ENCODE measurements at regions not wholly inside any gene's neighbourhood (a gene's known extent, or its start where the extent isn't known, plus 50 kb on each side); places are given as distances from the start of the nearest gene placed in this dataset.

DNA sequence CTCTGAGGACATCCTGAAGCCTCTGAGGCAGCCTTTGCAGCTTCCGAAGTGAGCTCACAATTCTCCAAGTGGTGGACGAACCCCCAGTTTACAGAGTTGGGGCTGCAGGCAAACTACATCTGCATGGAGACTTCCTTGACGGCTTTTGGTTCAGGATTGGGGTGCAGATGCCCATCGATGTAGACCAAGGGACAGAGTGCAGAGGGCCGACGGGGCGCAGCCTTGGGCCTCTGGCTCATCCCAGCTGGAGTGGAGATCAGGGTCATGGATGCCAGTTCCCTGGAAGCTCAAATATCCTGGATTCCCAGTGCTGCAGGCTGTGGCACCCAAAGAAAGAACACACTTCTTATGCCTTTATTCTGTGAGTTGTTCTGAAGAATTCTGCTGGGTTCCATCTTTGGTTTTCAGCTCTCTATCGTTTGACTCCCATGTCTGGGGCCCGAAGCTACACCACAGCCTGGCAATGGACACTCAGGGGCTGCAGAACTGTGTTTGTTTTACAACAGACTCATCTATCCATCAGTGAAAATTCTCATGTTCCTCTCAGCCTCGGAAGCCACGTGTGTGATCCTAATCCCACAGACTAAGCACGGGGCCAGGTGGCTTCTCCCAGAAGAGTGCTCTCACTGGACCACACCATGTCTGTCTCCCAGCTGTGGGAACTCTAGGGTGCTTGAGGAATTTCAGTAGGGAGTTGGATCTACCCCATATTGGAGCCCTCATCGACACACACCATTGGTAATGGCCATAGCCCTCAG, 414.1 kb upstream of the MYT1L start:
- Histone ChIP-seq H3K4me3 (no peak overlapping the region), H3K4me1 (peaks cover 0 to 16% (median 11%) of the 10 kb centered on the region in 4 donors), H3K27ac (replicated peaks in 1 of 4) (no peak overlapping the region), H3K27me3 (no peaks in the 10 kb centered on the region), H3K36me3 (no peaks in the 10 kb centered on the region), H3K9me3 (no peaks in the 10 kb centered on the region)
- 92% methylated on average over 11 of the region's 13 CpGs for WGBS
- intact Hi-C loops (cut with DNase I): no loop called here
- TF ChIP-seq, protein P1, sequence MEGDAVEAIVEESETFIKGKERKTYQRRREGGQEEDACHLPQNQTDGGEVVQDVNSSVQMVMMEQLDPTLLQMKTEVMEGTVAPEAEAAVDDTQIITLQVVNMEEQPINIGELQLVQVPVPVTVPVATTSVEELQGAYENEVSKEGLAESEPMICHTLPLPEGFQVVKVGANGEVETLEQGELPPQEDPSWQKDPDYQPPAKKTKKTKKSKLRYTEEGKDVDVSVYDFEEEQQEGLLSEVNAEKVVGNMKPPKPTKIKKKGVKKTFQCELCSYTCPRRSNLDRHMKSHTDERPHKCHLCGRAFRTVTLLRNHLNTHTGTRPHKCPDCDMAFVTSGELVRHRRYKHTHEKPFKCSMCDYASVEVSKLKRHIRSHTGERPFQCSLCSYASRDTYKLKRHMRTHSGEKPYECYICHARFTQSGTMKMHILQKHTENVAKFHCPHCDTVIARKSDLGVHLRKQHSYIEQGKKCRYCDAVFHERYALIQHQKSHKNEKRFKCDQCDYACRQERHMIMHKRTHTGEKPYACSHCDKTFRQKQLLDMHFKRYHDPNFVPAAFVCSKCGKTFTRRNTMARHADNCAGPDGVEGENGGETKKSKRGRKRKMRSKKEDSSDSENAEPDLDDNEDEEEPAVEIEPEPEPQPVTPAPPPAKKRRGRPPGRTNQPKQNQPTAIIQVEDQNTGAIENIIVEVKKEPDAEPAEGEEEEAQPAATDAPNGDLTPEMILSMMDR (IDR thresholded peaks at IDR 0.05): no peak
- TF ChIP-seq POLR2AphosphoS5 (IDR thresholded peaks at IDR 0.05) (no peak), EP300 (IDR thresholded peaks at IDR 0.05) (no peak), POLR2A (IDR thresholded peaks at IDR 0.05; ENCODE audit: low read depth) (no peak)
- DNase-seq (ENCODE audit: extremely low spot score): no peak

DNA sequence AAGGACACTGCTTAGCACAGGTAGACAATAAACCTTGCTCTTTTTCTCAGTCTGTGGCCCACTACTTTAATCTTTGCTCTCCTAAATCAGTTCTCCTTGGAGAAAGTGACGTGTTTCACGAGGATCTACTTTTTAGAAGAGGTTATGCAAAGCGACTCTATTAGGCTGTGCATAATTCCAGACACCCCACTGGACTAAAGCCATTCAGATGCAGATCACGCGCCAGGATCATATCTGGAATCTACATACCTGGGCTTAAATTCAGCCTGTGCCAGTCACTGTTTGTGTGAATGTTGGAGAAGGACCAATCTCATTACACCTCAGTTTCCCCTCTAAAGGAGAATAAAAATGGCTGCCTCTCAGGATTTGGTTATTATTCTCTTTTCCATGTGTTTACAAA, 413.0 kb upstream of the MYT1L start:
- Histone ChIP-seq H3K4me3 (no peak overlapping the region), H3K27me3 (no peaks in the 10 kb centered on the region), H3K9me3 (no peaks in the 10 kb centered on the region), H3K27ac (replicated peaks in 1 of 4) (no peak overlapping the region), H3K4me1 (peaks cover 0 to 16% (median 11%) of the 10 kb centered on the region in 4 donors), H3K36me3 (no peaks in the 10 kb centered on the region)
- WGBS: 62% methylated on average over 5 of the region's 5 CpGs
- intact Hi-C loops (cut with DNase I): no loop called here
- no peak for DNase-seq (ENCODE audit: extremely low spot score)
- TF ChIP-seq POLR2A (IDR thresholded peaks at IDR 0.05; ENCODE audit: low read depth) (no peak), POLR2AphosphoS5 (IDR thresholded peaks at IDR 0.05) (no peak), EP300 (IDR thresholded peaks at IDR 0.05) (no peak)
- TF ChIP-seq, protein P1 (IDR thresholded peaks at IDR 0.05): no peak

DNA sequence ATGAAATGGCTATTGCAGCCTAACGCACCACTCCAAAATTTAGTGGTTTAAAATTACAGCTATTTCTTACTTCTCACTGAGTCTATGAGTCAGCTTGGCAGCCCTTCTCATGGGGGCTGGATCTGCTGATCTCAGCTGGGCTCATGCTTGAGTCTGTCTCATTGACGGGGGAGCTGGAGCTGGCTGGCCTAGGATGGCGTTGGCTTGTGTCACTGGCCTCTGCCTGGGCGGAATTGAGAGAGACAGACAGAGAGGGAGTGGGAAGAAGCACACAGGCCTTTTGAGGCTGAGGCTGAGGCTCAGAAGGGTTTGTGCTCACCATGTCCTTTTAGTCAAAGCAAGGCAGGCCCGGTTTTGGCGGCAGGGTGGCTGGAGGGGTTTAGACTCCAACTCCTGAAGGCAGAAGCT, 412.1 kb upstream of the MYT1L start:
- peak overlapping the region in 1 of 4 donors; percentile 30 for H3K27ac ChIP-seq (replicated peaks in 1 of 4)
- H3K9me3 ChIP-seq: no peaks in the 10 kb centered on the region
- peak; percentile 93 for DNase-seq (ENCODE audit: extremely low spot score)
- no peak overlapping the region for H3K4me3 ChIP-seq
- no peaks in the 10 kb centered on the region for H3K27me3 ChIP-seq
- WGBS: 52% methylated on average over 5 of the region's 6 CpGs
- no peak for TF ChIP-seq POLR2A (IDR thresholded peaks at IDR 0.05; ENCODE audit: low read depth)
- TF ChIP-seq, protein P1 (IDR thresholded peaks at IDR 0.05): no peak
- no peak for TF ChIP-seq EP300 (IDR thresholded peaks at IDR 0.05)
- peak in 1 of 2 donors; percentile 30 for TF ChIP-seq POLR2AphosphoS5 (IDR thresholded peaks at IDR 0.05)
- peaks cover 0 to 16% (median 11%) of the 10 kb centered on the region in 4 donors for H3K4me1 ChIP-seq
- no peaks in the 10 kb centered on the region for H3K36me3 ChIP-seq
- intact Hi-C loops (cut with DNase I): no loop called here

DNA sequence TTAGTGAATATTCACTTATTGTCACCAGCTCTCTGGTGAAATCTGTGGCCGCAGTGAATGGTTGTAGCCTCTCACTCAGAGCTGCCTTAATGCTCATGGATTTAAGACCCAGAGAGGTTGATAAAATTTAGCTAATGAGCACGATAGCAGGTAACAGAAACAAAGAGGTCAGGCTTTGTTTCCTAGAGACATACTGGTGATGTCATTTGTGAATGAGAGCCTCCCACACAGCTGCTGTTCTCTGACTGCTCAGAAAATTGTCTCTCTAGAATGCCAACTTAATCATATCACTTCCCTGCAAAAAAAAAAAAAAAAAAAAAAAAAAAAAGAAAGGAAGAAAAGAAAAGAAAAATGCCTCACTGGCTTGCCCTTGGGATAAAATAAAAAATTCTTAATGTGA, 411.7 kb upstream of the MYT1L start:
- Histone ChIP-seq H3K9me3 (no peaks in the 10 kb centered on the region), H3K27me3 (no peaks in the 10 kb centered on the region), H3K36me3 (no peaks in the 10 kb centered on the region), H3K27ac (replicated peaks in 1 of 4) (no peak overlapping the region), H3K4me3 (no peak overlapping the region), H3K4me1 (peaks cover 0 to 16% (median 11%) of the 10 kb centered on the region in 4 donors)
- TF ChIP-seq POLR2AphosphoS5 (IDR thresholded peaks at IDR 0.05): no peak
- no peak for TF ChIP-seq EP300 (IDR thresholded peaks at IDR 0.05)
- TF ChIP-seq, protein P1 (IDR thresholded peaks at IDR 0.05): no peak
- no peak for TF ChIP-seq POLR2A (IDR thresholded peaks at IDR 0.05; ENCODE audit: low read depth)
- DNase-seq (ENCODE audit: extremely low spot score): no peak
- intact Hi-C loops (cut with DNase I): no loop called here
- WGBS: 16% methylated on average over 2 of the region's 2 CpGs
